ENCODE measurements at regions not wholly inside any gene's neighbourhood (a gene's known extent, or its start where the extent isn't known, plus 50 kb on each side); places are given as distances from the start of the nearest gene placed in this dataset.
"Not testable (repeated sequence)": the region's sequence is repeated elsewhere in the genome, so short reads cannot be mapped to it uniquely, and the experiment has no call there.

GRCh38 chr12:54799966-54800365, 54.4 kb upstream of the MUCL1 start:
- DNase-seq (ENCODE audit: low read depth); H3K4me3 ChIP-seq (ENCODE audit: low read depth, low read length): not testable (repeated sequence)

- no peak for TF ChIP-seq CTCF (IDR thresholded peaks at IDR 0.05; ENCODE audit: insufficient read depth, low read depth, low read length, missing control alignments)
- no peak for DNase-seq (ENCODE audit: low read depth)
These were observed 55.7 kb upstream of the MUCL1 start for GRCh38 chr12:54798651-54799050.

GRCh38 chr12:54796991-54797390, 57.3 kb upstream of the MUCL1 start:
- TF ChIP-seq CTCF (IDR thresholded peaks at IDR 0.05; ENCODE audit: insufficient read depth, low read depth, low read length, missing control alignments): no peak
- no peak overlapping the region for H3K4me3 ChIP-seq (ENCODE audit: low read depth, low read length)
- no peak for DNase-seq (ENCODE audit: low read depth)

More at GRCh38 chr12:54798651-54799050, 55.7 kb upstream of the MUCL1 start:
- no peak overlapping the region for H3K4me3 ChIP-seq (ENCODE audit: low read depth, low read length)

- no peak for DNase-seq (ENCODE audit: low read depth)
- H3K4me3 ChIP-seq (ENCODE audit: low read depth, low read length): no peak overlapping the region
- no peak for TF ChIP-seq CTCF (IDR thresholded peaks at IDR 0.05; ENCODE audit: insufficient read depth, low read depth, low read length, missing control alignments)
These were observed 58.7 kb upstream of the MUCL1 start for GRCh38 chr12:54795644-54796043.

- DNase-seq (ENCODE audit: low read depth): no peak
- no peak overlapping the region for H3K4me3 ChIP-seq (ENCODE audit: low read depth, low read length)
- no peak for TF ChIP-seq CTCF (IDR thresholded peaks at IDR 0.05; ENCODE audit: insufficient read depth, low read depth, low read length, missing control alignments)
These were observed 68.2 kb upstream of the MUCL1 start for GRCh38 chr12:54786081-54786480.

- H3K4me3 ChIP-seq (ENCODE audit: low read depth, low read length): no peak overlapping the region
- TF ChIP-seq CTCF (IDR thresholded peaks at IDR 0.05; ENCODE audit: insufficient read depth, low read depth, low read length, missing control alignments): no peak
- DNase-seq (ENCODE audit: low read depth): no peak
These were observed 70.2 kb upstream of the MUCL1 start for GRCh38 chr12:54784115-54784514.

- not testable (repeated sequence) for H3K4me3 ChIP-seq (ENCODE audit: low read depth, low read length); DNase-seq (ENCODE audit: low read depth)
These were observed 77.3 kb upstream of the MUCL1 start for GRCh38 chr12:54777031-54777430.

- H3K4me3 ChIP-seq (ENCODE audit: low read depth, low read length): no peak overlapping the region
- no peak for DNase-seq (ENCODE audit: low read depth)
- no peak for TF ChIP-seq CTCF (IDR thresholded peaks at IDR 0.05; ENCODE audit: insufficient read depth, low read depth, low read length, missing control alignments)
These were observed 80.7 kb upstream of the MUCL1 start for GRCh38 chr12:54773593-54773992.
